ENCODE measurements at regions not wholly inside any gene's neighbourhood (a gene's known extent, or its start where the extent isn't known, plus 50 kb on each side); places are given as distances from the start of the nearest gene placed in this dataset.

GRCh38 chr20:4490606-4491280 is 195.5 kb upstream of the PRNP start:
- TF ChIP-seq, protein P1, sequence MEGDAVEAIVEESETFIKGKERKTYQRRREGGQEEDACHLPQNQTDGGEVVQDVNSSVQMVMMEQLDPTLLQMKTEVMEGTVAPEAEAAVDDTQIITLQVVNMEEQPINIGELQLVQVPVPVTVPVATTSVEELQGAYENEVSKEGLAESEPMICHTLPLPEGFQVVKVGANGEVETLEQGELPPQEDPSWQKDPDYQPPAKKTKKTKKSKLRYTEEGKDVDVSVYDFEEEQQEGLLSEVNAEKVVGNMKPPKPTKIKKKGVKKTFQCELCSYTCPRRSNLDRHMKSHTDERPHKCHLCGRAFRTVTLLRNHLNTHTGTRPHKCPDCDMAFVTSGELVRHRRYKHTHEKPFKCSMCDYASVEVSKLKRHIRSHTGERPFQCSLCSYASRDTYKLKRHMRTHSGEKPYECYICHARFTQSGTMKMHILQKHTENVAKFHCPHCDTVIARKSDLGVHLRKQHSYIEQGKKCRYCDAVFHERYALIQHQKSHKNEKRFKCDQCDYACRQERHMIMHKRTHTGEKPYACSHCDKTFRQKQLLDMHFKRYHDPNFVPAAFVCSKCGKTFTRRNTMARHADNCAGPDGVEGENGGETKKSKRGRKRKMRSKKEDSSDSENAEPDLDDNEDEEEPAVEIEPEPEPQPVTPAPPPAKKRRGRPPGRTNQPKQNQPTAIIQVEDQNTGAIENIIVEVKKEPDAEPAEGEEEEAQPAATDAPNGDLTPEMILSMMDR (IDR thresholded peaks at IDR 0.05; ENCODE audit: extremely low read depth, insufficient read depth, missing control alignments) = no peak
- in situ Hi-C loops (cut with MboI; ENCODE audit: low pct_unique_long_range_greater_than_20kb, low sequenced_read_pairs, unreplicated experiment) = no loop called here
- DNase-seq (ENCODE audit: low spot score) = no peak

DNA sequence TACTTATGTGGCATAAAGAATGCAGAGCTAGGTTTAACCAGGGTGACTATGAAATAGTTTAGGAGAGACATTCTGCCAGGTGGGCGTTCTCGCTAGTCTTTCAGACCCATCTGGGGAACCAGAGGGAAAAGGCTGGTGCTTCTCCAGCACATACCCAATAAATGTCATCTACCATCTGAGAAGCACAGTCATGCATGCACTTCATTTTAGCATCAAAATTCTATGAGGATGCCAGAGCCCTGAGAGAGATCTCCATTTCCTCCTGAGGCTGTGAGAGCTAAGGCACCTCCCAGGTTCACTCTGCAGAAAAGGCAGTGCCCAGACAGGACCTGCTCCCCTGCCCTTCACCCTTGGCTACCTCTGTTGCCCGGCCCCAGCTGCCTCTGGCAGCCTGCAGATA is 196.2 kb upstream of the PRNP start:
- TF ChIP-seq, protein P1 (IDR thresholded peaks at IDR 0.05; ENCODE audit: extremely low read depth, insufficient read depth, missing control alignments) = no peak
- in situ Hi-C loops (cut with MboI; ENCODE audit: low pct_unique_long_range_greater_than_20kb, low sequenced_read_pairs, unreplicated experiment) = no loop called here
- no peak for DNase-seq (ENCODE audit: low spot score)

GRCh38 chr20:4488407-4489339 is 197.6 kb upstream of the PRNP start:
- in situ Hi-C loops (cut with MboI; ENCODE audit: low pct_unique_long_range_greater_than_20kb, low sequenced_read_pairs, unreplicated experiment) = no loop called here
- TF ChIP-seq, protein P1 (IDR thresholded peaks at IDR 0.05; ENCODE audit: extremely low read depth, insufficient read depth, missing control alignments) = no peak
- DNase-seq (ENCODE audit: low spot score) = no peak

DNA sequence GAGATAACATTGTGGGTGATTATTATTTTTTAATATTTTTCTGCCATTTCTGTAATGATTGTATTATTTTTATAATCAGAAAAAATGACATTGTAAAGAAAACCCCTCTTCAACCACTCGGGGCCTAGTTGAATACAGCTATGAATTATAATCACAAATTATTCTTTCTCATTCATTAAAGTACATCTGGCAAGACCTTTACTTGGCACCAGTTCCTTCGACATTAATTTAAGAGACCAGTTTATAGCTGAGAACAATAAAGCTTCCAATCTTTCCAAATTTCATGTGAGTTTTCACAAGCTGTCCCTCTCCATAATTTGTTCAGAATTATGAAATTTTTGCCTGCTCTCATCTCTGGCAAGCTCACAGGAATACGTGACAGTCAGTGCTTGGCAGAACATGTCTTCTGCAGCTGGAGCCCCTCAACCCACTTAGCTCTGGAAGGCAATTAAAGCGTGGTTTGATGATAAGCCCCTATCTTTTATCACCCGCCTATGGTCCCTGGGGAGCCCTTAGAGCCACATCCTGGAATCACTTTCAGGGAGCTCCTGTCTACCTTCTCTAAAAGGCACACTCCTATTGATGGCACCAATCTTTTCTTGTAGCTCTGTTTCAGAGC is 201.8 kb upstream of the PRNP start:
- DNase-seq (ENCODE audit: low spot score) = no peak
- TF ChIP-seq, protein P1 (IDR thresholded peaks at IDR 0.05; ENCODE audit: extremely low read depth, insufficient read depth, missing control alignments) = no peak
- in situ Hi-C loops (cut with MboI; ENCODE audit: low pct_unique_long_range_greater_than_20kb, low sequenced_read_pairs, unreplicated experiment) = no loop called here

GRCh38 chr20:4483961-4484360 is 202.3 kb upstream of the PRNP start:
- in situ Hi-C loops (cut with MboI; ENCODE audit: low pct_unique_long_range_greater_than_20kb, low sequenced_read_pairs, unreplicated experiment) = no loop called here
- TF ChIP-seq, protein P1 (IDR thresholded peaks at IDR 0.05; ENCODE audit: extremely low read depth, insufficient read depth, missing control alignments) = no peak
- no peak for DNase-seq (ENCODE audit: low spot score)

GRCh38 chr20:4483486-4483885 is 202.8 kb upstream of the PRNP start:
- DNase-seq (ENCODE audit: low spot score) = no peak
- TF ChIP-seq, protein P1 (IDR thresholded peaks at IDR 0.05; ENCODE audit: extremely low read depth, insufficient read depth, missing control alignments) = no peak
- in situ Hi-C loops (cut with MboI; ENCODE audit: low pct_unique_long_range_greater_than_20kb, low sequenced_read_pairs, unreplicated experiment) = no loop called here

Data from GM13977 (cell line).